ENCODE measurements at regions not wholly inside any gene's neighbourhood (a gene's known extent, or its start where the extent isn't known, plus 50 kb on each side); places are given as distances from the start of the nearest gene placed in this dataset.

- Histone ChIP-seq H3K9me3 (ENCODE audit: control insufficient read depth in 2 of 2, low read length in 2 of 2) (no peaks in the 10 kb centered on the region), H3K4me3 (ENCODE audit: low read depth, low read length) (no peak overlapping the region), H3K27me3 (ENCODE audit: control insufficient read depth, insufficient read depth, low read length) (no peaks in the 10 kb centered on the region), H3K4me1 (ENCODE audit: control insufficient read depth, insufficient read depth, low read length, poor library complexity, severe bottlenecking) (no peaks in the 10 kb centered on the region), H3K36me3 (ENCODE audit: control insufficient read depth, insufficient read depth, low read length) (no peaks in the 10 kb centered on the region), H3K27ac (ENCODE audit: insufficient read depth, low read length, poor library complexity, severe bottlenecking) (no peak overlapping the region)
- Mint-ChIP-seq H3K27me3 (peaks cover 8% of the 10 kb centered on the region), H3K36me3 (no peaks in the 10 kb centered on the region), H3K4me1 (no peaks in the 10 kb centered on the region), H3K9me3 (peaks cover 0 to 1% (median 0%) of the 10 kb centered on the region in 7 donors), H3K4me3 (peak overlapping the region in 1 of 4 donors; percentile 28), H3K27ac (peak overlapping the region in 1 of 3 donors; percentile 88)
- DNase-seq (no peak), ATAC-seq (ENCODE audit: low read depth in 2 of 2) (no peak)
These were observed 233.9 kb upstream of the ZBTB20 start for GRCh38 chr3:115380883-115381572.

- no peak for DNase-seq
- Mint-ChIP-seq H3K4me1 (no peaks in the 10 kb centered on the region), H3K27me3 (peaks cover 8% of the 10 kb centered on the region), H3K9me3 (peaks cover 0 to 1% (median 0%) of the 10 kb centered on the region in 7 donors), H3K27ac (no peak overlapping the region), H3K4me3 (no peak overlapping the region), H3K36me3 (no peaks in the 10 kb centered on the region)
- ATAC-seq (ENCODE audit: low read depth in 2 of 2) = no peak
- Histone ChIP-seq H3K4me3 (ENCODE audit: low read depth, low read length) (no peak overlapping the region), H3K36me3 (ENCODE audit: control insufficient read depth, insufficient read depth, low read length) (no peaks in the 10 kb centered on the region), H3K27me3 (ENCODE audit: control insufficient read depth, insufficient read depth, low read length) (no peaks in the 10 kb centered on the region), H3K4me1 (ENCODE audit: control insufficient read depth, insufficient read depth, low read length, poor library complexity, severe bottlenecking) (no peaks in the 10 kb centered on the region), H3K27ac (ENCODE audit: insufficient read depth, low read length, poor library complexity, severe bottlenecking) (no peak overlapping the region), H3K9me3 (ENCODE audit: control insufficient read depth in 2 of 2, low read length in 2 of 2) (no peaks in the 10 kb centered on the region)
These were observed 234.5 kb upstream of the ZBTB20 start for GRCh38 chr3:115381573-115381912.

- Histone ChIP-seq H3K9me3 (ENCODE audit: control insufficient read depth in 2 of 2, low read length in 2 of 2) (no peaks in the 10 kb centered on the region), H3K4me3 (ENCODE audit: low read depth, low read length) (no peak overlapping the region), H3K36me3 (ENCODE audit: control insufficient read depth, insufficient read depth, low read length) (no peaks in the 10 kb centered on the region), H3K4me1 (ENCODE audit: control insufficient read depth, insufficient read depth, low read length, poor library complexity, severe bottlenecking) (no peaks in the 10 kb centered on the region), H3K27ac (ENCODE audit: insufficient read depth, low read length, poor library complexity, severe bottlenecking) (no peak overlapping the region), H3K27me3 (ENCODE audit: control insufficient read depth, insufficient read depth, low read length) (no peaks in the 10 kb centered on the region)
- ATAC-seq (ENCODE audit: low read depth in 2 of 2) (no peak), DNase-seq (no peak)
- no peak overlapping the region for H3K4me3 Mint-ChIP-seq
- H3K4me1 Mint-ChIP-seq = no peaks in the 10 kb centered on the region
- no peaks in the 10 kb centered on the region for H3K36me3 Mint-ChIP-seq
- H3K9me3 Mint-ChIP-seq = peaks cover 0 to 1% (median 0%) of the 10 kb centered on the region in 7 donors
- H3K27ac Mint-ChIP-seq = no peak overlapping the region
- H3K27me3 Mint-ChIP-seq = peaks cover 10% of the 10 kb centered on the region
These were observed 234.8 kb upstream of the ZBTB20 start for GRCh38 chr3:115381931-115382330.

GRCh38 chr3:115384381-115384780 lies 237.3 kb upstream of the ZBTB20 start:
- Mint-ChIP-seq H3K27ac (no peak overlapping the region), H3K4me3 (no peak overlapping the region), H3K9me3 (peaks cover 0 to 2% (median 0%) of the 10 kb centered on the region in 7 donors), H3K36me3 (no peaks in the 10 kb centered on the region), H3K4me1 (no peaks in the 10 kb centered on the region), H3K27me3 (peaks cover 12% of the 10 kb centered on the region)
- Histone ChIP-seq H3K36me3 (ENCODE audit: control insufficient read depth, insufficient read depth, low read length) (no peaks in the 10 kb centered on the region), H3K9me3 (ENCODE audit: control insufficient read depth in 2 of 2, low read length in 2 of 2) (no peaks in the 10 kb centered on the region), H3K4me1 (ENCODE audit: control insufficient read depth, insufficient read depth, low read length, poor library complexity, severe bottlenecking) (no peaks in the 10 kb centered on the region), H3K27me3 (ENCODE audit: control insufficient read depth, insufficient read depth, low read length) (no peaks in the 10 kb centered on the region), H3K4me3 (ENCODE audit: low read depth, low read length) (no peak overlapping the region), H3K27ac (ENCODE audit: insufficient read depth, low read length, poor library complexity, severe bottlenecking) (no peak overlapping the region)
- ATAC-seq (ENCODE audit: low read depth in 2 of 2) (no peak), DNase-seq (no peak)

- Histone ChIP-seq H3K4me3 (ENCODE audit: low read depth, low read length) (no peak overlapping the region), H3K36me3 (ENCODE audit: control insufficient read depth, insufficient read depth, low read length) (no peaks in the 10 kb centered on the region), H3K27ac (ENCODE audit: insufficient read depth, low read length, poor library complexity, severe bottlenecking) (no peak overlapping the region), H3K27me3 (ENCODE audit: control insufficient read depth, insufficient read depth, low read length) (no peaks in the 10 kb centered on the region), H3K9me3 (ENCODE audit: control insufficient read depth in 2 of 2, low read length in 2 of 2) (no peaks in the 10 kb centered on the region), H3K4me1 (ENCODE audit: control insufficient read depth, insufficient read depth, low read length, poor library complexity, severe bottlenecking) (no peaks in the 10 kb centered on the region)
- Mint-ChIP-seq H3K36me3 (no peaks in the 10 kb centered on the region), H3K27ac (no peak overlapping the region), H3K4me1 (no peaks in the 10 kb centered on the region), H3K9me3 (peaks cover 0 to 2% (median 0%) of the 10 kb centered on the region in 7 donors), H3K4me3 (no peak overlapping the region), H3K27me3 (peaks cover 12% of the 10 kb centered on the region)
- ATAC-seq (ENCODE audit: low read depth in 2 of 2) = no peak
- no peak for DNase-seq
These were observed 237.3 kb upstream of the GAP43 start for GRCh38 chr3:115385774-115386730.

GRCh38 chr3:115388166-115388565 lies 235.1 kb upstream of the GAP43 start:
- H3K36me3 Mint-ChIP-seq = no peaks in the 10 kb centered on the region
- no peak overlapping the region for H3K27ac Mint-ChIP-seq
- Histone ChIP-seq H3K27ac (ENCODE audit: insufficient read depth, low read length, poor library complexity, severe bottlenecking) (no peak overlapping the region), H3K4me1 (ENCODE audit: control insufficient read depth, insufficient read depth, low read length, poor library complexity, severe bottlenecking) (no peaks in the 10 kb centered on the region), H3K9me3 (ENCODE audit: control insufficient read depth in 2 of 2, low read length in 2 of 2) (no peaks in the 10 kb centered on the region), H3K36me3 (ENCODE audit: control insufficient read depth, insufficient read depth, low read length) (no peaks in the 10 kb centered on the region), H3K27me3 (ENCODE audit: control insufficient read depth, insufficient read depth, low read length) (no peaks in the 10 kb centered on the region), H3K4me3 (ENCODE audit: low read depth, low read length) (no peak overlapping the region)
- ATAC-seq (ENCODE audit: low read depth in 2 of 2) = no peak
- H3K9me3 Mint-ChIP-seq = peaks cover 0 to 4% (median 0%) of the 10 kb centered on the region in 7 donors
- no peak overlapping the region for H3K4me3 Mint-ChIP-seq
- peaks cover 8% of the 10 kb centered on the region for H3K27me3 Mint-ChIP-seq
- no peak for DNase-seq
- no peaks in the 10 kb centered on the region for H3K4me1 Mint-ChIP-seq

GRCh38 chr3:115388811-115389210 lies 234.5 kb upstream of the GAP43 start:
- no peak overlapping the region for H3K4me3 Mint-ChIP-seq
- no peaks in the 10 kb centered on the region for H3K36me3 Mint-ChIP-seq
- Histone ChIP-seq H3K4me1 (ENCODE audit: control insufficient read depth, insufficient read depth, low read length, poor library complexity, severe bottlenecking) (no peaks in the 10 kb centered on the region), H3K27me3 (ENCODE audit: control insufficient read depth, insufficient read depth, low read length) (no peaks in the 10 kb centered on the region), H3K9me3 (ENCODE audit: control insufficient read depth in 2 of 2, low read length in 2 of 2) (no peaks in the 10 kb centered on the region), H3K36me3 (ENCODE audit: control insufficient read depth, insufficient read depth, low read length) (no peaks in the 10 kb centered on the region), H3K27ac (ENCODE audit: insufficient read depth, low read length, poor library complexity, severe bottlenecking) (no peak overlapping the region), H3K4me3 (ENCODE audit: low read depth, low read length) (no peak overlapping the region)
- peaks cover 0 to 4% (median 0%) of the 10 kb centered on the region in 7 donors for H3K9me3 Mint-ChIP-seq
- no peaks in the 10 kb centered on the region for H3K4me1 Mint-ChIP-seq
- H3K27ac Mint-ChIP-seq = no peak overlapping the region
- H3K27me3 Mint-ChIP-seq = peaks cover 8% of the 10 kb centered on the region
- no peak for DNase-seq
- ATAC-seq (ENCODE audit: low read depth in 2 of 2) = no peak

All from CD4-positive, CD25-positive, alpha-beta regulatory T cell (primary cell).